HCT116 (cell line): ENCODE measurements at regions not wholly inside any gene's neighbourhood (a gene's known extent, or its start where the extent isn't known, plus 50 kb on each side); places are given as distances from the start of the nearest gene placed in this dataset.

ENCODE experiments used
- ATAC-seq: fragments of 200-7000 bp; cut with Tn5 transposase; 2 replicates; pipeline ENCODE4 v1.9.1; 2020; ENCODE audit warnings: mild to moderate bottlenecking, moderate library complexity
- BruUV-seq: library from RNA; stranded (reverse); fragments of 400-500 nt; replicated peaks from 2 replicates; lab custom pipeline; 2021; lab: Mats Ljungman, UMichigan
- CTCF ChIA-PET: fragments of 300-600 bp; sonication (Branson Sonifier 250); formaldehyde crosslinking; loops from one replicate; lab custom pipeline; 2021; ENCODE audit warnings: antibody characterized with exemption; lab: Charles Lee
- POLR2A ChIA-PET: fragments of 300-600, 350-600 bp; sonication (Branson Sonifier 250); formaldehyde crosslinking; loops from one replicate; lab custom pipeline; 2021; ENCODE audit warnings: antibody characterized with exemption; lab: Charles Lee
- RAD21 ChIA-PET, 2 experiments: fragments of 300-600 bp; sonication (Branson Sonifier 250); formaldehyde crosslinking; loops; one replicate each; lab custom pipeline; 2023; ENCODE audit warnings: low total read pairs in 2 of 2; ENCODE audit not compliant: uncharacterized antibody in 2 of 2, unreplicated experiment in 2 of 2, low non-redundant PET in 1 of 2; lab: Charles Lee
- DNase-seq: peaks from one replicate; pipeline ENCODE4 v3.0.0-alpha.2; 2010; ENCODE audit warnings: low read depth, low spot score
- H2AFZ ChIP-seq: fragments of 200-600 bp; shearing (Covaris generic), sonication (generic); 2 replicates; pipeline ENCODE4 v1.6.1; 2017; ENCODE audit warnings: low read depth, mixed run types, mixed read lengths, antibody characterized with exemption, low read length; ENCODE audit not compliant: poor library complexity, severe bottlenecking
- H3K27ac ChIP-seq: 2 replicates; pipeline ENCODE4 v1.5.1; 2012; ENCODE audit warnings: low read depth, low read length
- H3K27me3 ChIP-seq: fragments of 200-600 bp; sonication (generic); 2 replicates; pipeline ENCODE4 v1.6.1; 2016; ENCODE audit warnings: mixed run types, low read length, mixed read lengths; ENCODE audit not compliant: insufficient read depth
- H3K36me3 ChIP-seq, 2 experiments: fragments of 200-500 bp in 1 of 2; fragments of 200-600 bp in 1 of 2; sonication (Bioruptor generic) in 1 of 2; sonication (generic) in 1 of 2; 2 replicates each; pipeline versions ENCODE4 v1.5.1 to v1.6.1; 2014 to 2016; ENCODE audit warnings: low read length in 2 of 2, inconsistent platforms in 1 of 2, mixed read lengths in 1 of 2, mixed run types in 1 of 2; ENCODE audit not compliant: insufficient read depth in 2 of 2, control insufficient read depth in 1 of 2
- H3K4me1 ChIP-seq, 2 experiments: fragments of 200-600 bp in 1 of 2; sonication (generic) in 1 of 2; 2 replicates each; pipeline versions ENCODE4 v1.5.1 to v1.6.1; 2012 to 2017; ENCODE audit warnings: low read length in 2 of 2, inconsistent platforms in 1 of 2, mild to moderate bottlenecking in 1 of 2, mixed read lengths in 1 of 2, mixed run types in 1 of 2, moderate library complexity in 1 of 2; ENCODE audit not compliant: insufficient read depth in 2 of 2, control insufficient read depth in 1 of 2
- H3K4me2 ChIP-seq: fragments of 200-600 bp; sonication (generic); 2 replicates; pipeline ENCODE4 v1.6.1; 2017; ENCODE audit warnings: mixed run types, low read length, mixed read lengths
- H3K4me3 ChIP-seq, 2 experiments: fragments of 200-600 bp in 1 of 2; sonication (generic) in 1 of 2; replicated peaks in 1 of 2; 2 replicates each; pipeline ENCODE4 v1.5.1; 2011 to 2016; ENCODE audit warnings: low read length in 2 of 2, control low read depth in 1 of 2, low read depth in 1 of 2, mild to moderate bottlenecking in 1 of 2, mixed read lengths in 1 of 2, mixed run types in 1 of 2
- H3K79me2 ChIP-seq: fragments of 200-600 bp; sonication (generic); 2 replicates; pipeline ENCODE4 v1.6.1; 2017; ENCODE audit warnings: mild to moderate bottlenecking, mixed run types, low read length, moderate library complexity, mixed read lengths; ENCODE audit not compliant: insufficient read depth
- H3K9ac ChIP-seq: fragments of 200-600 bp; sonication (generic); 2 replicates; pipeline ENCODE4 v1.6.1; 2016; ENCODE audit warnings: low read length, mixed read lengths
- H3K9me2 ChIP-seq: fragments of 200-600 bp; sonication (generic), shearing (Covaris generic); 2 replicates; pipeline ENCODE4 v1.6.1; 2017; ENCODE audit warnings: mixed run types, mild to moderate bottlenecking, moderate library complexity; ENCODE audit not compliant: insufficient read depth
- H3K9me3 ChIP-seq, 2 experiments: fragments of 200-500 bp in 1 of 2; fragments of 200-600 bp in 1 of 2; sonication (Bioruptor generic) in 1 of 2; sonication (generic) in 1 of 2; 2 replicates each; pipeline ENCODE4 v1.6.1; 2014 to 2017; ENCODE audit warnings: low read length in 2 of 2, mixed read lengths in 2 of 2, inconsistent platforms in 1 of 2, low read depth in 1 of 2, mild to moderate bottlenecking in 1 of 2, mixed run types in 1 of 2, moderate library complexity in 1 of 2; ENCODE audit not compliant: control insufficient read depth in 1 of 2, insufficient read depth in 1 of 2
- H4K20me1 ChIP-seq: fragments of 200-600 bp; sonication (generic), shearing (Covaris generic); 2 replicates; pipeline ENCODE4 v1.6.1; 2017; ENCODE audit warnings: mixed run types, mild to moderate bottlenecking, moderate library complexity; ENCODE audit not compliant: insufficient read depth
- ATF3 ChIP-seq: IDR thresholded peaks from 2 replicates; pipeline ENCODE4 v1.6.1; 2012
- CBX3 ChIP-seq: IDR thresholded peaks from 2 replicates; pipeline ENCODE4 v1.6.1; 2012; ENCODE audit warnings: low read depth
- CEBPB ChIP-seq: IDR thresholded peaks from 2 replicates; pipeline ENCODE4 v1.6.1; 2012; ENCODE audit warnings: low read depth
- EGR1 ChIP-seq: IDR thresholded peaks from 2 replicates; pipeline ENCODE4 v1.6.1; 2012; ENCODE audit warnings: low read depth
- ELF1 ChIP-seq: IDR thresholded peaks from 2 replicates; pipeline ENCODE4 v1.6.1; 2012; ENCODE audit warnings: low read depth, borderline replicate concordance
- EZH2 ChIP-seq: fragments of 200-600 bp; sonication (generic); IDR thresholded peaks from 2 replicates; pipeline ENCODE4 v1.6.1; 2017; ENCODE audit warnings: antibody characterized with exemption, mixed run types
- EZH2phosphoT487 ChIP-seq: fragments of 200-600 bp; IDR thresholded peaks from 2 replicates; pipeline ENCODE4 v1.6.1; 2018; ENCODE audit warnings: antibody characterized with exemption, borderline replicate concordance
- FOSL1 ChIP-seq: IDR thresholded peaks from 2 replicates; pipeline ENCODE4 v1.6.1; 2012; ENCODE audit warnings: low read depth
- MAX ChIP-seq: IDR thresholded peaks from 2 replicates; pipeline ENCODE4 v1.6.1; 2012
- POLR2A ChIP-seq: IDR thresholded peaks from 2 replicates; pipeline ENCODE4 v1.7.0; 2011; ENCODE audit warnings: borderline replicate concordance; ENCODE audit not compliant: insufficient read depth, insufficient read length; ENCODE audit errors: extremely low read depth
- POLR2AphosphoS5 ChIP-seq: IDR thresholded peaks from 2 replicates; pipeline ENCODE4 v1.6.1; 2011; ENCODE audit warnings: mild to moderate bottlenecking, low read depth, low read length, moderate library complexity
- RAD21 ChIP-seq: IDR thresholded peaks from 2 replicates; pipeline ENCODE4 v1.6.1; 2012; ENCODE audit warnings: low read depth, mild to moderate bottlenecking
- REST ChIP-seq: IDR thresholded peaks from 2 replicates; pipeline ENCODE4 v1.6.1; 2012; ENCODE audit warnings: low read depth
- SIN3A ChIP-seq: IDR thresholded peaks from 2 replicates; pipeline ENCODE4 v1.6.1; 2012; ENCODE audit warnings: low read depth
- SP1 ChIP-seq: IDR thresholded peaks from 2 replicates; pipeline ENCODE4 v1.6.1; 2012; ENCODE audit warnings: low read depth
- YY1 ChIP-seq: IDR thresholded peaks from 2 replicates; pipeline ENCODE4 v1.6.1; 2011; ENCODE audit warnings: low read length, low read depth, moderate library complexity, mild to moderate bottlenecking; ENCODE audit not compliant: insufficient replicate concordance; ENCODE audit errors: extremely low read depth
- ZBTB33 ChIP-seq: IDR thresholded peaks from 2 replicates; pipeline ENCODE4 v1.6.1; 2011; ENCODE audit warnings: mild to moderate bottlenecking, low read length, moderate library complexity; ENCODE audit not compliant: insufficient replicate concordance; ENCODE audit errors: extremely low read depth
- ZFX ChIP-seq: fragments of 450-650 bp; IDR thresholded peaks from 2 replicates; pipeline ENCODE4 v1.6.1; 2017
- ZNF274 ChIP-seq: fragments of 200-500 bp; sonication (Bioruptor generic); IDR thresholded peaks from 2 replicates; pipeline ENCODE4 v1.6.1; 2014; ENCODE audit warnings: mild to moderate bottlenecking, low read depth, low read length, inconsistent platforms
- intact Hi-C: fragments of 100-400 bp; cut with micrococcal nuclease; formaldehyde crosslinking; loops from 2 replicates; pipeline ENCODE4 v1.10.0; 2022

GRCh38 chr9:34797367-34797766 is 87.4 kb upstream of the CCL21 start:
- CTCF ChIA-PET, result interaction anchor here (0.6 kb wide), 1 partner anchor 102 kb away, joined by 3 read pairs; no protein-coding TSS in a partner anchor
- no peak for TF ChIP-seq YY1
- TF ChIP-seq ATF3, result no peak
- no peak for TF ChIP-seq RAD21
- TF ChIP-seq ELF1, result no peak
- TF ChIP-seq ZBTB33, result no peak
- no peak for TF ChIP-seq POLR2AphosphoS5
- no peak for TF ChIP-seq SP1
- no peak for TF ChIP-seq CEBPB
- TF ChIP-seq MAX, result no peak
- TF ChIP-seq EZH2phosphoT487, result no peak
- no peak for TF ChIP-seq REST
- no peak for TF ChIP-seq FOSL1
- TF ChIP-seq POLR2A, result no peak
- TF ChIP-seq CBX3, result no peak
- TF ChIP-seq EZH2, result no peak
- TF ChIP-seq ZFX, result no peak
- TF ChIP-seq ZNF274, result no peak
- TF ChIP-seq EGR1, result no peak
- TF ChIP-seq SIN3A, result no peak
- H3K27ac ChIP-seq, result no peak overlapping the region
- ATAC-seq (no peak), DNase-seq (no peak)
- H3K9me3 ChIP-seq, result no peaks in the 10 kb centered on the region
- no peaks in the 10 kb centered on the region for H3K79me2 ChIP-seq
- no peaks in the 10 kb centered on the region for H3K9me2 ChIP-seq
- intact Hi-C loops, result no loop called here
- H4K20me1 ChIP-seq, result no peaks in the 10 kb centered on the region
- RAD21 ChIA-PET, result no interaction called here
- H3K27me3 ChIP-seq, result peaks cover 21% of the 10 kb centered on the region
- H2AFZ ChIP-seq, result no peak overlapping the region
- no peaks in the 10 kb centered on the region for H3K36me3 ChIP-seq
- H3K4me3 ChIP-seq, result no peak overlapping the region
- H3K4me2 ChIP-seq, result no peak overlapping the region
- POLR2A ChIA-PET, result no interaction called here
- BruUV-seq, result no TSS peak
- no peaks in the 10 kb centered on the region for H3K4me1 ChIP-seq
- no peak overlapping the region for H3K9ac ChIP-seq
